ENCODE measurements at regions not wholly inside any gene's neighbourhood (a gene's known extent, or its start where the extent isn't known, plus 50 kb on each side); places are given as distances from the start of the nearest gene placed in this dataset.

DNA sequence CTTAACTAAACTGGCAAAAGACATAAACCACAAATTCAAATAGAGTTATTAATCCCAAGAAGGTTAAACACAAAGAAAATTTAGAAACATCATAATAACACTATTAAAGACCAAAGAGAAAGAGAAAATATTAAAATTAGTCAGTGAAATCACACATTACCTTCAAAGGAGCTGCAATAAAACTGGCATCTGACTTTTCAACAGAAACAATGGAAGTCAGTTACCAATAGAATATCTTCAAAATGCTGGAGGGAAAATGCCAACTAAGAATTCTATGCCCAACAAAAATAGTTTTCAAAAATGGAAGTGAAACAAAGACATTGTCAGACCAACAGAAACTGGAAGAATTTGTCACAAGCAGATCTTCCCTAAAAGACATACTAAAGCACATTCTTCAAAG, 68.7 kb upstream of the RNF7 start:
- Histone ChIP-seq H3K4me3 (no peak overlapping the region), H3K9ac (ENCODE audit: insufficient read depth in 1 of 2, low read length in 2 of 2) (no peak overlapping the region), H3K4me1 (ENCODE audit: control insufficient read depth in 5 of 5, insufficient read depth in 5 of 5, low read length in 5 of 5) (peaks cover 0 to under 1% (median 0%) of the 10 kb centered on the region in 5 donors), H3K36me3 (ENCODE audit: control insufficient read depth in 4 of 4, insufficient read depth in 4 of 4, low read length in 4 of 4) (no peaks in the 10 kb centered on the region), H3K9me3 (ENCODE audit: control insufficient read depth in 4 of 4, insufficient read depth in 3 of 4, low read length in 3 of 4) (peaks cover 0 to 3% (median 0%) of the 10 kb centered on the region in 4 donors), H3K27ac (ENCODE audit: low read depth in 1 of 2, low read length in 1 of 2) (no peak overlapping the region), H3K27me3 (ENCODE audit: control insufficient read depth in 3 of 3, insufficient read depth in 3 of 3, low read length in 2 of 3) (no peaks in the 10 kb centered on the region)
- DNase-seq (no peak), ATAC-seq (ENCODE audit: insufficient read depth, low FRiP score) (no peak)
- TF ChIP-seq, protein P1, sequence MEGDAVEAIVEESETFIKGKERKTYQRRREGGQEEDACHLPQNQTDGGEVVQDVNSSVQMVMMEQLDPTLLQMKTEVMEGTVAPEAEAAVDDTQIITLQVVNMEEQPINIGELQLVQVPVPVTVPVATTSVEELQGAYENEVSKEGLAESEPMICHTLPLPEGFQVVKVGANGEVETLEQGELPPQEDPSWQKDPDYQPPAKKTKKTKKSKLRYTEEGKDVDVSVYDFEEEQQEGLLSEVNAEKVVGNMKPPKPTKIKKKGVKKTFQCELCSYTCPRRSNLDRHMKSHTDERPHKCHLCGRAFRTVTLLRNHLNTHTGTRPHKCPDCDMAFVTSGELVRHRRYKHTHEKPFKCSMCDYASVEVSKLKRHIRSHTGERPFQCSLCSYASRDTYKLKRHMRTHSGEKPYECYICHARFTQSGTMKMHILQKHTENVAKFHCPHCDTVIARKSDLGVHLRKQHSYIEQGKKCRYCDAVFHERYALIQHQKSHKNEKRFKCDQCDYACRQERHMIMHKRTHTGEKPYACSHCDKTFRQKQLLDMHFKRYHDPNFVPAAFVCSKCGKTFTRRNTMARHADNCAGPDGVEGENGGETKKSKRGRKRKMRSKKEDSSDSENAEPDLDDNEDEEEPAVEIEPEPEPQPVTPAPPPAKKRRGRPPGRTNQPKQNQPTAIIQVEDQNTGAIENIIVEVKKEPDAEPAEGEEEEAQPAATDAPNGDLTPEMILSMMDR (IDR thresholded peaks at IDR 0.05; ENCODE audit: control extremely low read depth, extremely low read depth): no peak

DNA sequence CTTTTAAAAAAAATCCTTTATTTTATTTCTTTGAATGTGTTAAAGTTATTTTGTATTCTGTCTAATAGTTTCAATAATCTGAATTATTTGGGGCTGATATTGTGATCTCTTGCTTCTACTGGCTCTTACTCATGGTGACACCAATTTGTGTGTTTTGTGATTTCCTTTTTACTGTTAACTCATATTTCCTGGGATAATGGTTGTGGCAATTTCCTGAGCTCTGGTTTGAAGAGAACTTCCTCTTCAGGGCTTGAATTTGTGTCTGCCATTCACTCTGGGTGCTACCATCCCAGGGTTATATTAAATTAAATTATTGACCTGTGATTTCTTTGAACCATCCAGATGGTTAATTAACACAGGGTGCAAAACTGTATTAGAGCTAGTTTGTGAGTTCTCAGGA, 60.4 kb upstream of the RNF7 start:
- no peaks in the 10 kb centered on the region for H3K36me3 ChIP-seq (ENCODE audit: control insufficient read depth in 4 of 4, insufficient read depth in 4 of 4, low read length in 4 of 4)
- no peak overlapping the region for H3K9ac ChIP-seq (ENCODE audit: insufficient read depth in 1 of 2, low read length in 2 of 2)
- no peak overlapping the region for H3K27ac ChIP-seq (ENCODE audit: low read depth in 1 of 2, low read length in 1 of 2)
- H3K27me3 ChIP-seq (ENCODE audit: control insufficient read depth in 3 of 3, insufficient read depth in 3 of 3, low read length in 2 of 3): no peaks in the 10 kb centered on the region
- H3K4me3 ChIP-seq: no peak overlapping the region
- no peak for DNase-seq
- peaks cover 0 to 10% (median 2%) of the 10 kb centered on the region in 5 donors for H3K4me1 ChIP-seq (ENCODE audit: control insufficient read depth in 5 of 5, insufficient read depth in 5 of 5, low read length in 5 of 5)
- TF ChIP-seq, protein P1 (IDR thresholded peaks at IDR 0.05; ENCODE audit: control extremely low read depth, extremely low read depth): no peak
- no peaks in the 10 kb centered on the region for H3K9me3 ChIP-seq (ENCODE audit: control insufficient read depth in 4 of 4, insufficient read depth in 3 of 4, low read length in 3 of 4)
- no peak for ATAC-seq (ENCODE audit: insufficient read depth, low FRiP score)

- Histone ChIP-seq H3K36me3 (ENCODE audit: control insufficient read depth in 4 of 4, insufficient read depth in 4 of 4, low read length in 4 of 4) (no peaks in the 10 kb centered on the region), H3K4me1 (ENCODE audit: control insufficient read depth in 5 of 5, insufficient read depth in 5 of 5, low read length in 5 of 5) (peaks cover 0 to 10% (median 2%) of the 10 kb centered on the region in 5 donors), H3K9me3 (ENCODE audit: control insufficient read depth in 4 of 4, insufficient read depth in 3 of 4, low read length in 3 of 4) (no peaks in the 10 kb centered on the region), H3K4me3 (no peak overlapping the region), H3K27me3 (ENCODE audit: control insufficient read depth in 3 of 3, insufficient read depth in 3 of 3, low read length in 2 of 3) (no peaks in the 10 kb centered on the region), H3K9ac (ENCODE audit: insufficient read depth in 1 of 2, low read length in 2 of 2) (no peak overlapping the region), H3K27ac (ENCODE audit: low read depth in 1 of 2, low read length in 1 of 2) (peak overlapping the region; percentile 40 to 52)
- WGBS, 2 donors: 35 to 46% methylated on average over 2 of the region's 2 CpGs
- DNase-seq (peak in 2 of 3 donors; percentile 40 to 70), ATAC-seq (ENCODE audit: insufficient read depth, low FRiP score) (no peak)
- TF ChIP-seq, protein P1 (IDR thresholded peaks at IDR 0.05; ENCODE audit: control extremely low read depth, extremely low read depth): no peak
Observed at GRCh38 chr3:141680620-141681389, 57.3 kb upstream of the RNF7 start.

GRCh38 chr3:141681390-141681780, 56.7 kb upstream of the RNF7 start:
- TF ChIP-seq, protein P1 (IDR thresholded peaks at IDR 0.05; ENCODE audit: control extremely low read depth, extremely low read depth): no peak
- Histone ChIP-seq H3K27me3 (ENCODE audit: control insufficient read depth in 3 of 3, insufficient read depth in 3 of 3, low read length in 2 of 3) (no peaks in the 10 kb centered on the region), H3K9me3 (ENCODE audit: control insufficient read depth in 4 of 4, insufficient read depth in 3 of 4, low read length in 3 of 4) (no peaks in the 10 kb centered on the region), H3K27ac (ENCODE audit: low read depth in 1 of 2, low read length in 1 of 2) (no peak overlapping the region), H3K4me1 (ENCODE audit: control insufficient read depth in 5 of 5, insufficient read depth in 5 of 5, low read length in 5 of 5) (peaks cover 0 to 10% (median 4%) of the 10 kb centered on the region in 5 donors), H3K9ac (ENCODE audit: insufficient read depth in 1 of 2, low read length in 2 of 2) (no peak overlapping the region), H3K36me3 (ENCODE audit: control insufficient read depth in 4 of 4, insufficient read depth in 4 of 4, low read length in 4 of 4) (no peaks in the 10 kb centered on the region), H3K4me3 (no peak overlapping the region)
- DNase-seq: no peak
- WGBS, 2 donors: 12 to 17% methylated on average over 4 of the region's 4 CpGs
- no peak for ATAC-seq (ENCODE audit: insufficient read depth, low FRiP score)
